Chondrocyte (in vitro differentiated cells): ENCODE measurements at regions not wholly inside any gene's neighbourhood (a gene's known extent, or its start where the extent isn't known, plus 50 kb on each side); places are given as distances from the start of the nearest gene placed in this dataset.
"Not testable (repeated sequence)": the region's sequence is repeated elsewhere in the genome, so short reads cannot be mapped to it uniquely, and the experiment has no call there.

Source experiments
- DNase-seq: peaks from one replicate; pipeline ENCODE4 v3.0.0; 2021; ENCODE audit warnings: mixed read lengths, low spot score
- H3K27ac Mint-ChIP-seq: one replicate; pipeline ENCODE4 v1.8.0; 2021; ENCODE audit warnings: mild to moderate bottlenecking, moderate library complexity, mixed read lengths; ENCODE audit not compliant: unreplicated experiment
- H3K27me3 Mint-ChIP-seq: 2 replicates; pipeline ENCODE4 v1.8.0; 2021; ENCODE audit warnings: low read depth, mixed read lengths
- H3K36me3 Mint-ChIP-seq: 2 replicates; pipeline ENCODE4 v1.8.0; 2021; ENCODE audit warnings: low read depth, mixed read lengths
- H3K4me1 Mint-ChIP-seq: 2 replicates; pipeline ENCODE4 v1.8.0; 2021; ENCODE audit warnings: low read depth, mild to moderate bottlenecking, mixed read lengths
- H3K4me3 Mint-ChIP-seq: one replicate; pipeline ENCODE4 v1.8.0; 2021; ENCODE audit warnings: mild to moderate bottlenecking, moderate library complexity, mixed read lengths; ENCODE audit not compliant: unreplicated experiment
- H3K9me3 Mint-ChIP-seq: 2 replicates; pipeline ENCODE4 v1.8.0; 2021; ENCODE audit warnings: low read depth, mixed read lengths
- TF ChIP-seq, protein P1 (sequence below): fragments of 200-600 bp; sonication (generic); IDR thresholded peaks from 2 replicates; pipeline ENCODE4 v1.5.0; 2021; ENCODE audit warnings: antibody characterized with exemption, mild to moderate bottlenecking, moderate library complexity

- no peaks in the 10 kb centered on the region for H3K36me3 Mint-ChIP-seq
- no peak for DNase-seq
- TF ChIP-seq, protein P1, sequence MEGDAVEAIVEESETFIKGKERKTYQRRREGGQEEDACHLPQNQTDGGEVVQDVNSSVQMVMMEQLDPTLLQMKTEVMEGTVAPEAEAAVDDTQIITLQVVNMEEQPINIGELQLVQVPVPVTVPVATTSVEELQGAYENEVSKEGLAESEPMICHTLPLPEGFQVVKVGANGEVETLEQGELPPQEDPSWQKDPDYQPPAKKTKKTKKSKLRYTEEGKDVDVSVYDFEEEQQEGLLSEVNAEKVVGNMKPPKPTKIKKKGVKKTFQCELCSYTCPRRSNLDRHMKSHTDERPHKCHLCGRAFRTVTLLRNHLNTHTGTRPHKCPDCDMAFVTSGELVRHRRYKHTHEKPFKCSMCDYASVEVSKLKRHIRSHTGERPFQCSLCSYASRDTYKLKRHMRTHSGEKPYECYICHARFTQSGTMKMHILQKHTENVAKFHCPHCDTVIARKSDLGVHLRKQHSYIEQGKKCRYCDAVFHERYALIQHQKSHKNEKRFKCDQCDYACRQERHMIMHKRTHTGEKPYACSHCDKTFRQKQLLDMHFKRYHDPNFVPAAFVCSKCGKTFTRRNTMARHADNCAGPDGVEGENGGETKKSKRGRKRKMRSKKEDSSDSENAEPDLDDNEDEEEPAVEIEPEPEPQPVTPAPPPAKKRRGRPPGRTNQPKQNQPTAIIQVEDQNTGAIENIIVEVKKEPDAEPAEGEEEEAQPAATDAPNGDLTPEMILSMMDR = no peak
- H3K9me3 Mint-ChIP-seq = no peaks in the 10 kb centered on the region
- no peaks in the 10 kb centered on the region for H3K4me1 Mint-ChIP-seq
- peaks cover 2% of the 10 kb centered on the region for H3K27me3 Mint-ChIP-seq
- H3K27ac Mint-ChIP-seq = no peak overlapping the region
- no peak overlapping the region for H3K4me3 Mint-ChIP-seq
These were observed 721.1 kb downstream of the TENT5A start for GRCh38 chr6:81031416-81031815.

DNA sequence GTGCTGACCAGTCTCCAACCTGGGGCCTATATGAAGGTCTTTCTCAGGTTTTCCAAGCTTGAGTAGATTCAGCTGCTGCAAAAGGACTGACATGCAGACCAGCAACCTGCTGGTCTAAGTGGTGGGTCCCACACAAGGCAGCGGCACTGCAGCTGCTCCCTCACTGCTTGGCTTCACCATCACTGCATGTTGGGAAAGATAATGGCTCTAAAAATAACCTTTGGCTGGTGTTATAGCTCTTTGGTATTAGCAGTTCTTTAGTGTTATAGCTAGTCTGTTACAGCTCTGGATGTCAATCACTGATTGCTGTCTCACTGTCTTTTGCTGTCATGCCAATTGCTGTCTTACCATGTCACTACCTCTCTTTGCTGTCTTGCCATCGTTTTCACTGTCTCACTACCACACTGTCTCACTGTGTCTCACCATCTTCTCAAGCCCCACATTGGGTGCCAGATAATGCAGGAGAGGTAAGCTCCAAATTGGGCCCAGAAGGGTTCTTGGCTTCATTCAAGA lies 726.4 kb downstream of the TENT5A start:
- TF ChIP-seq, protein P1 = no peak
- DNase-seq = no peak
- H3K9me3 Mint-ChIP-seq = peaks cover 23% of the 10 kb centered on the region
- peaks cover 3% of the 10 kb centered on the region for H3K36me3 Mint-ChIP-seq
- H3K27ac Mint-ChIP-seq = no peak overlapping the region
- no peak overlapping the region for H3K4me3 Mint-ChIP-seq
- no peaks in the 10 kb centered on the region for H3K4me1 Mint-ChIP-seq
- no peaks in the 10 kb centered on the region for H3K27me3 Mint-ChIP-seq

- peaks cover 3% of the 10 kb centered on the region for H3K36me3 Mint-ChIP-seq
- no peak for DNase-seq
- H3K9me3 Mint-ChIP-seq = peaks cover 32% of the 10 kb centered on the region
- no peak overlapping the region for H3K27ac Mint-ChIP-seq
- H3K4me3 Mint-ChIP-seq = no peak overlapping the region
- H3K4me1 Mint-ChIP-seq = no peaks in the 10 kb centered on the region
- no peaks in the 10 kb centered on the region for H3K27me3 Mint-ChIP-seq
- TF ChIP-seq, protein P1 = no peak
These were observed 728.8 kb downstream of the TENT5A start for GRCh38 chr6:81023709-81024108.

GRCh38 chr6:81023007-81023582 lies 729.4 kb downstream of the TENT5A start:
- Mint-ChIP-seq H3K27me3 (no peaks in the 10 kb centered on the region), H3K27ac (no peak overlapping the region), H3K4me3 (no peak overlapping the region), H3K4me1 (no peaks in the 10 kb centered on the region), H3K9me3 (peaks cover 33% of the 10 kb centered on the region), H3K36me3 (peaks cover 3% of the 10 kb centered on the region)
- TF ChIP-seq, protein P1 = no peak
- DNase-seq = no peak

- H3K9me3 Mint-ChIP-seq = peaks cover 54% of the 10 kb centered on the region
- not testable (repeated sequence) for H3K36me3 Mint-ChIP-seq, H3K27ac Mint-ChIP-seq, DNase-seq, H3K4me3 Mint-ChIP-seq, H3K27me3 Mint-ChIP-seq, H3K4me1 Mint-ChIP-seq
These were observed 734.9 kb downstream of the TENT5A start for GRCh38 chr6:81017586-81017985.

DNA sequence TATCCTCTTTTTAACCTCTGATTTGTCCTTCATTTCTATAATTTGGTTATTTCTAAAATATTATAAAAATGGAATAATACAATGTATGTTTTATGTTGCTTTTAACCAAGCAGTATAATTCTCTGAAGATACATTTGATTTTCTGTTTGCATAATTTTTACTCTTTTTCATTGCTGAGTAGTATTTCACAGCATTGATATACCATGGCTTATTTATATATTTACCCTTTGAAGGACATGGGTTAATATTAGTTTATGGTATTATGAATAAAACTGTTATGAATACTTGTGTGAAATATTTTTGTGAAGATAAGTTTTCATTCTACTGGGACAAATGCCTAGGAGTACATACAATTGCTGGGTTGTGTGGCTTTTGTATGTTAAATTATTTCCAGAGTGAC lies 748.6 kb downstream of the TENT5A start:
- TF ChIP-seq, protein P1 = no peak
- H3K36me3 Mint-ChIP-seq = no peaks in the 10 kb centered on the region
- H3K27ac Mint-ChIP-seq = no peak overlapping the region
- H3K9me3 Mint-ChIP-seq = peaks cover 25% of the 10 kb centered on the region
- H3K4me3 Mint-ChIP-seq = no peak overlapping the region
- no peak for DNase-seq
- H3K27me3 Mint-ChIP-seq = no peaks in the 10 kb centered on the region
- H3K4me1 Mint-ChIP-seq = no peaks in the 10 kb centered on the region
